AG09309 (cell line): ENCODE measurements at regions not wholly inside any gene's neighbourhood (a gene's known extent, or its start where the extent isn't known, plus 50 kb on each side); places are given as distances from the start of the nearest gene placed in this dataset.

Source experiments
- DNase-seq: peaks from one replicate; pipeline ENCODE4 v3.0.0-alpha.2; 2010; ENCODE audit warnings: low read depth
- H3K4me3 ChIP-seq: 2 replicates; pipeline ENCODE4 v1.5.1; 2011; ENCODE audit warnings: mild to moderate bottlenecking, low read depth, low read length, moderate library complexity; ENCODE audit not compliant: control insufficient read depth
- TF ChIP-seq, protein P1 (sequence below): IDR thresholded peaks from 2 replicates; pipeline ENCODE4 v1.5.1; 2011; ENCODE audit warnings: mild to moderate bottlenecking, low read depth, low read length, inconsistent platforms; ENCODE audit not compliant: insufficient read depth, control insufficient read depth; ENCODE audit errors: missing control alignments

DNA sequence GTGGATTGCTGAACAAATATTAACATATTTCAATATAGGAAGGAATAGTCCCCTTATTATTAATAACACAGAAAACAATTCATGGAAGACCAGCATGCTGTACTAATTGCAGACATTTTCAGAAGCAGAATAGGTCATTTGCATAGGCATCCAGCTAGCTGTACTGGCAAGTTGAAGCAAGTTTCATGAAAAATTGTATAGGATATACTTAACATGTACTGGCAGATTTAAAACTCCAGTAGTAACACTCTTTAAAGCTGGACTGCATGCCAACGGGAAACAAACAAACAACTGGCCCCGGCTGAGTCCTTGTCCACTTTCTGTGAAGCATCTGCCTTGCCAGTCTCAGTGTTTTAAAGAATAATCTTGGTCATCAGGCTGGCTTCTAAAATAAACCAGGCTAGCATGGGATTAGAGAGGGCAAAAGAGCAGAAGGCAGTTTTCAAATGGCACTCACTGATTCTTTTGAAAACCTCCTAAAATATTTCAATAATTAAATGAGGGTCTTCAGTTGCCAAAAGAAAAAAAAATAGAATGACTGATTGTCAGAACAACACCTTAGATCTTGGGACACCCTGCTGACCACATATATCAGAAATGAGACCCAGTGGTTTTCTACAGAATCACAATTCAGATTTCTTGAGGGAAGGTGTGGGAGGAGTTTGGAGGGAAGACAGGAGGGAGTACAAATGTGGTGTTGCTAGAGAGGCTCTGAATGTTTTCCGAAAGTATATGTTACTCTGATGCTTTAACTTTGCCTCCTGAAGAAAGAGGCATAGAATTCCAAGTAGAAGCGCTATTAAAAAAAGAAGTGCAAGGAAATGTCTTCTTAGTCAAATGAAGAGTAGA lies 122.5 kb upstream of the KRAS start:
- DNase-seq, result no peak
- H3K4me3 ChIP-seq, result no peak overlapping the region
- TF ChIP-seq, protein P1, sequence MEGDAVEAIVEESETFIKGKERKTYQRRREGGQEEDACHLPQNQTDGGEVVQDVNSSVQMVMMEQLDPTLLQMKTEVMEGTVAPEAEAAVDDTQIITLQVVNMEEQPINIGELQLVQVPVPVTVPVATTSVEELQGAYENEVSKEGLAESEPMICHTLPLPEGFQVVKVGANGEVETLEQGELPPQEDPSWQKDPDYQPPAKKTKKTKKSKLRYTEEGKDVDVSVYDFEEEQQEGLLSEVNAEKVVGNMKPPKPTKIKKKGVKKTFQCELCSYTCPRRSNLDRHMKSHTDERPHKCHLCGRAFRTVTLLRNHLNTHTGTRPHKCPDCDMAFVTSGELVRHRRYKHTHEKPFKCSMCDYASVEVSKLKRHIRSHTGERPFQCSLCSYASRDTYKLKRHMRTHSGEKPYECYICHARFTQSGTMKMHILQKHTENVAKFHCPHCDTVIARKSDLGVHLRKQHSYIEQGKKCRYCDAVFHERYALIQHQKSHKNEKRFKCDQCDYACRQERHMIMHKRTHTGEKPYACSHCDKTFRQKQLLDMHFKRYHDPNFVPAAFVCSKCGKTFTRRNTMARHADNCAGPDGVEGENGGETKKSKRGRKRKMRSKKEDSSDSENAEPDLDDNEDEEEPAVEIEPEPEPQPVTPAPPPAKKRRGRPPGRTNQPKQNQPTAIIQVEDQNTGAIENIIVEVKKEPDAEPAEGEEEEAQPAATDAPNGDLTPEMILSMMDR, result no peak

DNA sequence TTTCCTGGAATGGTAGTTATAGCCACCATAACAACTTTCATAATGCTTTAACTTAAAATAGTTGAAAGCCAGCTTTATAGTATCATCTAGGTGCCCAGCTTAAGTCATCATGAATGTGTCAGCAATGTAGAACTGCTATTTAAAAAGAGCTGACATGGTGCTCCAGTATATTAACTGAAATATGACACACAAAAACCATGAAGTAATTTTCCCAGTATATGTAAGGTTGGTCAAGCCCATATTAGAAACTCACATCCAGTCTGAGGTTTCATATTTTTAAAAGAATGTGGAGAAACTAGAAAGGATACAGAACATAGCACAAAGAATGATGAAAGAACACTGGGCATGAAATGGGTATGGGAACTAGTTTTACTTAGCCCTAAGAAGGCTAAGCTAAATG lies 121.3 kb upstream of the KRAS start:
- TF ChIP-seq, protein P1, result no peak
- DNase-seq, result no peak
- no peak overlapping the region for H3K4me3 ChIP-seq

DNA sequence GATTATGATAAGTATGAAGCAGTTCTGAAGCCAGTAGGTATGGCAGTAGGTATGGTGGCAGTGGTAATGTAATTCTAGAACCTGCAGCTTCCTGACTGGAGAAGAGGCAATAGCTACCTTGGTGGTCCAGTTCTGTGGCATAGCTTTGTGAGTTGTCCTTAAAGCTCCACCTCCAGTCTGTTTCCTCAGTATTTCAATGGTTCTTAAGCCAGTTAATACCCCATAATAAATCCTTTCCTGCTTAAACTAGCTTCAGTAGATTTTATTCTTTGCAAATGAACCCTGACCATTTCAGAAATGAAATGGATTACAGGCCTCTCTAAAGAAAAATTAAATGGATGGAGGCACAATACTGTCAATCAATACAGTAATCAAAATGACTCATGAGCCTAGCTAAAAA lies 117.8 kb upstream of the KRAS start:
- no peak for DNase-seq
- H3K4me3 ChIP-seq, result no peak overlapping the region
- TF ChIP-seq, protein P1, result no peak

DNA sequence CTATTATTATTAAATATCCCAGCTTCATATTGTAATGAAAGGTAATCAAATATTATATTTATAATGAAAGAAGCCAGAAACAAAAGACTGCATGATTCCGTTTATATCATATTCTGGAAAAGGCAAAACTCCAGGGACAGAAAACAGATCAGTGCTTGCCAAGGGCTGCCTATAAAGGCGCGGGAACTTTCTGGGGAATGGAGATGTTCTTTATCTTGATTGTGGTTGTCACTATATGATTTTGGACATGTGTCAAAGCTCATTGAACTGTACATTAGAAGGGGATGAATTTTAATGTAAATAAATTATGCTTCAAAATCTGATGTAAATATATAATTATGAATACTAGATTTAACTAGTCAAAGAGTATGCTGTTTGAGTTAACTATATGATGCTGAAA lies 115.4 kb upstream of the KRAS start:
- TF ChIP-seq, protein P1, result no peak
- H3K4me3 ChIP-seq, result no peak overlapping the region
- DNase-seq, result no peak

DNA sequence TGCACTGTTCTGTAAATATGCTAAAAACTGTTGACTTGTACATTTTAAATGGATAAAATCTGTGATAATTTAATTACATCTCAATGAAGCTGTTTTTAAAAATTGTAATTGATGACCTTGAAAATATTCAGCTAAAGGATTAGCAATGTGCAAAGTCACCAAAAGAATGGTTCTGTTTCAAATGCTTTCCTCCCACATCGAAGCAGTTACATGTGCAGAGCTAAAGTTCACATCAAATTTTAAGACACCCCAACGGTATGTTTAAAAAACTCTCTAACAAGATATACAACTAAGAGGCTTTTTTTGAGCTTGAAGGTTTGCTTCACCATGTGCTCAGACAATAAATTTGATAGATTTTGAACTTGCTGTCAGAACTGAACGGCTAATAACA lies 114.6 kb upstream of the KRAS start:
- no peak overlapping the region for H3K4me3 ChIP-seq
- TF ChIP-seq, protein P1, result no peak

DNA sequence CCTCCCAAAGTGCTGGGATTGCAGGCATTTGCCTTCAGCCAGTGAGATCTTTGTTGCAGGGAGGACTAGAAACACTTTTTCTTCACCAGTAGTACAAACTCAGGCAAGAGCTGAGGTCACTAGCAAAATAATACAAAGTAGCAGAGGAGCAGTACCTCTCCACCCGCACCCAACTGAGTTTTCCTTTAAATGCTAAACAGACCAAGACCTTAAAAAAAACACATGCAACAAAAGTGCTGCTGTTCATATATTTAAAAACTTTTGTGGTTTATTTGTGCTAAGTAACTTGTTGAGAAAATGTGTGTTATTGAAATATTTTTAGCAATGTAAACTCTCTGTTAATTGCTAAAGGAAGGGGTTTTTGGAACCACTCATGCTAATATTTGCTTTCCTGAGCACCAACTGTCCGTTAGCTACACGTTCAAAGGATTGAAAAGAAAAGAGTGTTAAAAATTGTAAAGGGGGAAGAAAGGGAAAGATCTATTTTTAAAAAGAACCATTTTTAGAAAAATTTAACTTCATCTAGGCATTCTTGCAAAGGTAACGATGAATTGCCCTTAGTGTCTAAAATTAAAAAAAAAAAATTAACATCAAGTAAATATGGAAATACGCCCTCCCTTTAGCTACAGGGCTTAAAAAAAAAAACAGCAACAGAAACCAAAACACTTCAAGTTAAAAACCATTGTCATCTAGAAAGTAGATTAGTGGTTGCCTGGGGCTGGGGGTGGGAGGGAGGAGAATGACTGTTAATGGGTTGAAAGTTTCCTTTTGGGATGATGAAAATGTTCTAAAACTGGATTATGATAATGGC lies 114.0 kb upstream of the KRAS start:
- TF ChIP-seq, protein P1, result no peak

More for the DNA sequence above, 114.6 kb upstream of the KRAS start:
- no peak for DNase-seq

More for the DNA sequence above, 114.0 kb upstream of the KRAS start:
- H3K4me3 ChIP-seq, result no peak overlapping the region
- DNase-seq, result no peak
